Kidney (tissue), 13 donors: ENCODE measurements at regions not wholly inside any gene's neighbourhood (a gene's known extent, or its start where the extent isn't known, plus 50 kb on each side); places are given as distances from the start of the nearest gene placed in this dataset.
"Not testable (repeated sequence)": the region's sequence is repeated elsewhere in the genome, so short reads cannot be mapped to it uniquely, and the experiment has no call there.

Experiments used
- DNase-seq, 5 donors: peaks; one replicate each; pipeline ENCODE4 v3.0.0-alpha.2; 2013 to 2020
- FAIRE-seq: peaks from 2 replicates; lab custom pipeline; 2012; peaks lifted over from hg19 to GRCh38; lab: Jason Lieb, UNC
- H3K27ac ChIP-seq, 2 donors: one replicate each; pipeline ENCODE4 v1.7.0; 2013; ENCODE audit warnings: low read depth in 2 of 2, low read length in 2 of 2, inconsistent platforms in 1 of 2
- H3K27me3 ChIP-seq: one replicate; pipeline ENCODE4 v1.7.1; 2013; ENCODE audit warnings: low read length, inconsistent platforms; ENCODE audit not compliant: control insufficient read depth, insufficient read depth
- H3K36me3 ChIP-seq, 3 donors: one replicate each; pipeline versions ENCODE4 v1.7.0 to v1.7.1; 2013; ENCODE audit warnings: low read length in 3 of 3, control low read depth in 1 of 3, inconsistent platforms in 1 of 3; ENCODE audit not compliant: insufficient read depth in 3 of 3, control insufficient read depth in 2 of 3
- H3K4me1 ChIP-seq, 3 donors: one replicate each; pipeline versions ENCODE4 v1.7.0 to v1.7.1; 2013; ENCODE audit warnings: low read length in 3 of 3, inconsistent platforms in 1 of 3, low read depth in 1 of 3; ENCODE audit not compliant: control insufficient read depth in 2 of 3, insufficient read depth in 2 of 3
- H3K4me3 ChIP-seq, 3 donors: one replicate each; pipeline versions ENCODE4 v1.7.0 to v1.8.1; 2013; ENCODE audit warnings: low read length in 3 of 3, control low read depth in 1 of 3, inconsistent platforms in 1 of 3
- H3K9ac ChIP-seq, 3 donors: one replicate each; pipeline versions ENCODE4 v1.7.0 to v1.7.1; 2013; ENCODE audit warnings: low read length in 3 of 3, control low read depth in 1 of 3, inconsistent platforms in 1 of 3
- H3K9me3 ChIP-seq, 3 donors: one replicate each; pipeline versions ENCODE4 v1.7.0 to v1.7.1; 2013; ENCODE audit warnings: low read length in 3 of 3, control low read depth in 1 of 3, inconsistent platforms in 1 of 3; ENCODE audit not compliant: control insufficient read depth in 2 of 3, insufficient read depth in 1 of 3
- intact Hi-C: fragments of 100-400 bp; cut with DNase I; formaldehyde crosslinking; loops from one replicate; pipeline ENCODE4 v1.11.1; 2022
- TF ChIP-seq, protein P1 (sequence below): IDR thresholded peaks from 3 replicates; pipeline ENCODE4 v1.5.1; 2012; ENCODE audit warnings: mild to moderate bottlenecking, moderate library complexity, borderline replicate concordance; ENCODE audit not compliant: insufficient read depth; ENCODE audit errors: extremely low read depth
- donor health status: control.
- donor health status: control.
- donor health status: control.
- donor health status: control.
- donor health status: control.
- donor health status: DM: yes; HTN: yes; CAD: no.
- donor health status: Normal renal cell carcinoma (clear cell type).

DNA sequence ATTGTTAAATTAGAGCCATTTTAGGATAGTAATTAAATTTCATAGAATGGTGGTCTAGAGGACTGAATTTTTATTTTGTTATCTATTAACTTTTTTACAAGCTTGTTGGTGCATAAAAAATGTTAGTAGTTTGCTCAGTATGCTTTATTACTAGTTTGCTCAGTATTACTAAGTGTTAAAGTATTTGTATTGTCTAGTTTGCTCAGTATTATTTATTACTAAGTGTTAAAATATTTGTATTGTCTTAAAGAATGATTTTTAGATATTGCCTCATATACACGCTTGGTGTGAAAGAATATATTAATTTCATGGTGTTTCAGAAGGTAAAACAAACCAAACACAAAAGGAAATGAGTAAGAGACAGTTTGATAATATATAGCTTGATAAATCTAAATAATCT is 268.4 kb upstream of the MAGEB18 start:
- DNase-seq = no peak
- intact Hi-C loops = no loop called here
- no peak overlapping the region for H3K27ac ChIP-seq
- no peaks in the 10 kb centered on the region for H3K9me3 ChIP-seq
- FAIRE-seq = no peak
- H3K36me3 ChIP-seq = no peaks in the 10 kb centered on the region
- H3K4me1 ChIP-seq = no peaks in the 10 kb centered on the region
- H3K27me3 ChIP-seq = no peaks in the 10 kb centered on the region
- TF ChIP-seq, protein P1, sequence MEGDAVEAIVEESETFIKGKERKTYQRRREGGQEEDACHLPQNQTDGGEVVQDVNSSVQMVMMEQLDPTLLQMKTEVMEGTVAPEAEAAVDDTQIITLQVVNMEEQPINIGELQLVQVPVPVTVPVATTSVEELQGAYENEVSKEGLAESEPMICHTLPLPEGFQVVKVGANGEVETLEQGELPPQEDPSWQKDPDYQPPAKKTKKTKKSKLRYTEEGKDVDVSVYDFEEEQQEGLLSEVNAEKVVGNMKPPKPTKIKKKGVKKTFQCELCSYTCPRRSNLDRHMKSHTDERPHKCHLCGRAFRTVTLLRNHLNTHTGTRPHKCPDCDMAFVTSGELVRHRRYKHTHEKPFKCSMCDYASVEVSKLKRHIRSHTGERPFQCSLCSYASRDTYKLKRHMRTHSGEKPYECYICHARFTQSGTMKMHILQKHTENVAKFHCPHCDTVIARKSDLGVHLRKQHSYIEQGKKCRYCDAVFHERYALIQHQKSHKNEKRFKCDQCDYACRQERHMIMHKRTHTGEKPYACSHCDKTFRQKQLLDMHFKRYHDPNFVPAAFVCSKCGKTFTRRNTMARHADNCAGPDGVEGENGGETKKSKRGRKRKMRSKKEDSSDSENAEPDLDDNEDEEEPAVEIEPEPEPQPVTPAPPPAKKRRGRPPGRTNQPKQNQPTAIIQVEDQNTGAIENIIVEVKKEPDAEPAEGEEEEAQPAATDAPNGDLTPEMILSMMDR = no peak
- H3K9ac ChIP-seq = no peak overlapping the region
- H3K4me3 ChIP-seq = no peak overlapping the region

DNA sequence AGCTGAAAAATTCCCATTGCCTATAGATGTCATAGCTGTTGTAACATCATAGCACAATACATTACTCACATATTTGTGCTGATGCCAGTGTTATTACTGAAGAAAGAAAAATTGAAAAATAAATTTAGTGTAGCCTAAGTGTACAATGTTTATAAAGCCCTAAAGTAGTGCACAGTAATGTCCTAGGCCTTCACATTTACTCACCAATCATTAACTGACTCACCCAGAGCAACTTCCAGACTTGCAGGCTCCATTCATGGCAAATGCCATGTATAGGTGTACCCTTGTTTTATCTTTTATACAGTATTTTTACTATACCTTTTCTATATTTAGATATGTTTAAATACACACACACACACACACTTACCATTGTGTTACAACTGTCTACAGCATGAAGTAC is 265.4 kb upstream of the MAGEB18 start:
- no peak for FAIRE-seq
- intact Hi-C loops = no loop called here
- Histone ChIP-seq H3K27me3 (no peaks in the 10 kb centered on the region), H3K9me3 (no peaks in the 10 kb centered on the region), H3K9ac (no peak overlapping the region), H3K27ac (no peak overlapping the region), H3K36me3 (no peaks in the 10 kb centered on the region), H3K4me1 (no peaks in the 10 kb centered on the region), H3K4me3 (no peak overlapping the region)
- DNase-seq = no peak
- TF ChIP-seq, protein P1 = no peak

DNA sequence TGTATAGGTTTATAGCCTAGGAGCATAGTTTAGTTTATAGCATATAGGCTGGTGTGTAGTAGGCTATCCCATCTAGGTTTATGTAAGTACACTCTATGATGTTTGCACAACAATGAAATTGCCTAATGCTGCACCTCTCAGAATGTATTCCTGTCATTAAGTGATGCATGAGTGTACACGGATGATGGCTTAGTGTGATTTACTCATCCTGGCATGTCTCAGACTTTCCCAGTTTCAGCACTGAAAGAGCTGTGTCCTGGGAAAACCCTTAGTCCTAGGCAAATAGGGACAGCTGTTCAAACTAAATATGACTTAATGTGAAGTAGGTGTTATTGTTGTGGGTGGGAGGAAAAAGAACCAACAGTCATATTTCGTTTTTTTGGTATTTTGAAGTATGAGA is 264.9 kb upstream of the MAGEB18 start:
- Histone ChIP-seq H3K4me1 (no peaks in the 10 kb centered on the region), H3K9ac (no peak overlapping the region), H3K9me3 (no peaks in the 10 kb centered on the region), H3K27me3 (no peaks in the 10 kb centered on the region), H3K27ac (no peak overlapping the region), H3K36me3 (no peaks in the 10 kb centered on the region), H3K4me3 (no peak overlapping the region)
- intact Hi-C loops = no loop called here
- FAIRE-seq (no peak), DNase-seq (no peak)
- TF ChIP-seq, protein P1 = no peak

DNA sequence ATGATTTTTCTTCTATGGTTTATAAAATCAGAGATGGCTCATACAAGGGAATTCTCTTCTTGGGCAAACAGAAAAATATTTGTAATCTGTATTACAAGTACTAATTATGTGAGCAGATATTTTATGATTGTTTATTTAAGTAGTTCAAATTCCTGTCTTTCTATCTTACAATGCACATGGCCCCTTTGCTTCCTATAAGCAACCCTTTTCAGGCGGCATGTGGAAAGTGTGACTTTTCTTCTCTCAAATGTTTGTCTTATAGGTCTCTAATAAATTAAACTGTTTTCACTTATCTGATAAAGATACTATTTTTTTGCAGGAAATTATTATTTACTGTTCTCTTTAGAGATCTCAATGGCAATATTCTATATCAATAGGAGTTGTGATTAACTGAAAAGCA is 259.3 kb upstream of the MAGEB18 start:
- TF ChIP-seq, protein P1 = no peak
- Histone ChIP-seq H3K4me3 (no peak overlapping the region), H3K36me3 (no peaks in the 10 kb centered on the region), H3K9me3 (no peaks in the 10 kb centered on the region), H3K9ac (no peak overlapping the region), H3K27me3 (no peaks in the 10 kb centered on the region), H3K27ac (no peak overlapping the region), H3K4me1 (no peaks in the 10 kb centered on the region)
- FAIRE-seq (no peak), DNase-seq (no peak)
- intact Hi-C loops = no loop called here

DNA sequence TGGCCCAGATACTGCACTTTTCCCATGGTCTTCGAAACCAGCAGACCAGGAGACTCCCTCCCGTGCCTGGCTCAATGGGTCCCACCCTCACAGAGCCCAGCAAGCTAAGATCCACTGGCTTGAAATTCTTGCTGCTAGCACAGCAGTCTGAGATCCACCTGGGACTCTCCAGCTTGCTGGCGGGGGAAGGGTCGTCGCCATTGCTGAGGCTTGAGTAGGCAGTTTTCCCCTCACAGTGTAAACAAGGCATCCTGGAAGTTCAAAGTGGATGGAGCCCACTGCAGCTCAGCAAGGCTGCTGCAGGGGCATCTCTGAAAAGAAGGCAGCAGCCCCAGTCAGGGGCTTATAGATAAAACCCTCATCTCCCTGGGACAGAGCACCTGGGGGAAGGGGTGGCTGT is 255.6 kb upstream of the MAGEB18 start:
- intact Hi-C loops, H3K9ac ChIP-seq, H3K4me3 ChIP-seq, H3K9me3 ChIP-seq, DNase-seq, H3K4me1 ChIP-seq, H3K27ac ChIP-seq, FAIRE-seq, H3K36me3 ChIP-seq, H3K27me3 ChIP-seq: not testable (repeated sequence)
